Mammary epithelial cell (primary cell): ENCODE measurements at regions not wholly inside any gene's neighbourhood (a gene's known extent, or its start where the extent isn't known, plus 50 kb on each side); places are given as distances from the start of the nearest gene placed in this dataset.
"Not testable (repeated sequence)": the region's sequence is repeated elsewhere in the genome, so short reads cannot be mapped to it uniquely, and the experiment has no call there.

ENCODE experiments used
- CTCF ChIP-seq, 2 donors: IDR thresholded peaks in 1 of 2; conservative IDR thresholded peaks in 1 of 2; 2 replicates each; pipeline ENCODE4 v1.5.1; 2011 to 2012; ENCODE audit warnings: inconsistent platforms in 2 of 2, low read length in 2 of 2, mild to moderate bottlenecking in 2 of 2, control low read depth in 1 of 2, low read depth in 1 of 2; ENCODE audit not compliant: insufficient read depth in 1 of 2; ENCODE audit errors: extremely low read depth in 1 of 2
- EZH2 ChIP-seq: IDR thresholded peaks from 2 replicates; pipeline ENCODE4 v1.6.1; 2012; ENCODE audit warnings: low read length, inconsistent platforms, borderline replicate concordance

GRCh38 chr3:102366116-102366515, 68.7 kb upstream of the ZPLD1 start:
- not testable (repeated sequence) for TF ChIP-seq CTCF (conservative IDR thresholded peaks at IDR 0.05 in 1 of 2, IDR thresholded peaks at IDR 0.05 in 1 of 2; ENCODE audit: extremely low read depth in 1 of 2, insufficient read depth in 1 of 2, low read depth in 1 of 2, low read length in 2 of 2); EZH2
